GM21447 (cell line): ENCODE measurements at regions not wholly inside any gene's neighbourhood (a gene's known extent, or its start where the extent isn't known, plus 50 kb on each side); places are given as distances from the start of the nearest gene placed in this dataset.

Experiments used
- ATAC-seq: cut with Tn5 transposase; IDR thresholded peaks from one replicate; pipeline ENCODE4 v1.9.1; 2021; ENCODE audit not compliant: unreplicated experiment

DNA sequence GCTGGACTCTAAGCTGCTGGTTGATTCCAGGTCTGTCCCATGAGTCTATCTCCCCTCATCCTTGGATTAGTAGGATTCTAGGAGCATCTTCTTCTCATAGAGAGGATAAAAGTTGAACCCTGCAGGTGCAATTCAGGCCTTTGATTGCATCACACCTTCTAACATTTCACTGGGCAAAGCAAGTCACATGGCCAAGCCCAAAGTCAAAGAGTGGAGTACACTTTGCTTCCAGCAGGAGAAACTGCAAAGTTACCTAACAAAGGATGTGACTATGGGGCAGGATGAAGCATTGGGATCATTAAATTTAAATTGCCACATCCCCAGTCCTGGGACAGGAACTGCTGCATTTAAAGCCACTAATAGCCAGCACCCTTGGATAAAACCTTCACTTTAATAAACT is 51.0 kb upstream of the EGFLAM start:
- ATAC-seq: no peak

DNA sequence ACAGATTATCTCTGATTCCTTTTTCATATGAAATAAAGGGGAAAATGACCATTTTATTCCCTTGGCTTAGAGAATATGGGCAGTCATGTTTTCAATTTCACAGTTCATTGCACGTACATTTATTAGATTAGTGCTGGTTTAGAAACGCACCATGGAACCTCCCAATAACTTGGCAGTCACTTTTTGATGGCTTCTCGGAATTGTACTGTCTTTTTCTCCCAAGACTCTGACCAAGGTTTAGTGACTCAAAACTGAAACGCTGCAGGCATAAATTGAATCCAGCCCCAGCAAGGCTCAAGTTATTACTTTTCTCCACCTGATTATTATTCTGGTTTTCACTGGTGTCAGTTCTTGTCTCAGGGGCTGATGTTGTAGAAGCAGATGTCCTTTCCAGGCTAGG is 55.6 kb upstream of the EGFLAM start:
- ATAC-seq: no peak

DNA sequence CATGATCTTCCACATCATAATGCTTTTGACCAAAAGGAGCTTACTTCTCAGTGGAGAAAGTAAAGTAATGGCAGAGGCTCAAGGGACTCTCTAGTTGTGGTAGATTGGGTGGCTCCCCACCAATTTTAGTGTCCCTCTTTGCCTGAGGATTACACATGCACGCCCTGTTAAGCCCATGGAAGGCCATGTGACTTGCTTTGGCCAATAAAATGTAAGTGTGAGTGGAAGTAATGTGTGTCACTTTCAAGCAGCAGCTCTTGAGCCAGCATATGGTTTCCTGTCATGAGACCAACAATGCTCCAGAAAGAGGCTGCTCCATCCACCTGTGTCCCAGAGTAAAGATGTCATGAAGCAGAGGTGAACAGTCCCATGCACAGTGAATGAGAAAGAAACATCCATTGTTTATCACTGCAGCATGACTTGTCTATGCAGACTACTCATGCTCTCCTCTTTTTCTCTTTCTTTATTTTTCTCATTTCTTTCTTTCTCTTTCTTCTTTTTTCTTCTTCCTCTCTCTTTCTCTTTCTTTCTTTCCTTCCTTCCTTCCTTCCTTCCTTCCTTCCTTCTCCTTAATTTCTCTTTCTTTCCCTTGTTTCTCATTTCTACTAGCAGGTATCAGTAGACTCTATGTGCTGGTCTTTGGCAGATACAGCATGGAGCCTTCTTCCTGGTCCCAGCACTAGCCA is 57.3 kb upstream of the EGFLAM start:
- no peak for ATAC-seq

GRCh38 chr5:38197118-38197517 is 61.2 kb upstream of the EGFLAM start:
- no peak for ATAC-seq

GRCh38 chr5:38193015-38193581 is 65.3 kb upstream of the EGFLAM start:
- peak; percentile 69 for ATAC-seq

DNA sequence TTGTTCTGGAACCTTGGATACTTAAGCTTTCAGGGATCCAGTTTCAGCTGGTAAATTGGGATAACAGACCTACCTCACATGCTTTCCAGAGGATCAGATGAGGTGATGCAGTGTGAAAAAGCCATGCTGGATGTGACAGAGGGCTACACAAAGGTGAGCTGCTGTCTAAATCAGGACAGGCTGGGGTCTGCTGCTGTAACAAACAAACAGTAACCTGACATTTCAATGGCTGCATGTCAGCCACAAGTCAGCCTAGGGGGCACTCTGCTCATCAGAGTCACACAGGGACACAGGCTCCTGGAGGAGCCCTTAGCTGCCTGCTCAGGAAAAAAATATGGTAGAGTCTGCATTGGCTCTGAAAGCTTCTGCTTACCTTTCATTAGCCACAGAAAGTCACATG is 66.7 kb upstream of the EGFLAM start:
- ATAC-seq: no peak

DNA sequence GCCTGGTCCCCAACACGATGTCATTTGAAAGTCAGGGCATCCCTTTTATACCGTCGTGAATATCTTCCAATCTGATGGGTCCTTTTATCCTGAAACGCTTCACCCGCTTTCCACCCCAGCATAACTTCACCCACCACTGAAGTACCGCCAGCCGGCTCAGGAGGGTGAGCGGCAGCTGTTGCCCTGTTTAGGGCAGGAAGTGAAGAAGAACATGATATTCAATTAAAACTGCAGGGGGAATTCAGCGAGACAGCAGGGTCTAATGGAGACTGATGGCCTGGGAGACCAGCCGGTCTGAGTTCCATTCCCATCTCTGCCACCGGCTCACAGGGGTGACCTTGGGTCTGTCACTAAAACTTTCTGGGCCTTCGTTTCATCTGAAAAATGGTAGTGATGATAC is 68.2 kb upstream of the EGFLAM start:
- no peak for ATAC-seq

DNA sequence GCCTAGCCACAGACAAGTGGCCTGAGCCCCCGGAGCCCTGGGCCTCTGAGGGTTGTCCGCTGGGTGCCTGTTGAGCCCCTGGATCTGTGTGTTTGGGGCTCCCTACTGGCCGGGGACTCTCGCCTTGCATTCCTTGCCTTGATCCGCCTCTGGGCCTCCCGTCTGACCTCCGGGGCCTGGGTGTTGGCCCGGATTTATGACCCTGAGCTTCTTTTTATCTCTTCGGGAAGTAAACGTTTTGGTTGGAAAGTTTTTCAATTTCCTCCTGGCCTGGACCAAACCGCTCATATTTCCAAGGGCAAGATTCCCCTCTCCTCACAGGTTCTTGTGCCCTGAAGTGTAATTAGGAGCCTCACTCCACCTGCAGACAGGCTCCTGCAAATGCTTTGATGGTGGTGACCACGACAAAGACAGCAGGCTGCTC is 69.3 kb upstream of the EGFLAM start:
- no peak for ATAC-seq

- ATAC-seq: no peak
Observed at GRCh38 chr5:38188591-38188990, 69.8 kb upstream of the EGFLAM start.

DNA sequence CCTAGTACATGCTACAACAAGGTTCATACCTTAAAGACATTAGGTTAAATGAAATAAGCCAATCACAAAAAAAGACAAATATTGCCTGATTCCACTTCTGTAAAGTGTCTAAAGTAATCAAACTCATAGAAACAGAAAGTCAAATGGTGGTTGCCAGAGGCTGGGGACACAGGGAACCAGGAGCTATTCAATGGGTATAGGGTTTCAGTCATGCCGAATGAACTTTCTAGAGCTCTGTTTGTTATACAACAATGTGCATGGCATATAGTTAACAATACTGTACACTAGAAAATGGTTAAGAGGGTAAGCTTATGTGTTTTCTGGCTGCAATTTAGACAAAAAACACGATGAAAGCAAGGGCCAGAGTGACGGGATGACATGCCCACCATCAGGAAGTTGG is 70.8 kb upstream of the EGFLAM start:
- ATAC-seq: no peak

DNA sequence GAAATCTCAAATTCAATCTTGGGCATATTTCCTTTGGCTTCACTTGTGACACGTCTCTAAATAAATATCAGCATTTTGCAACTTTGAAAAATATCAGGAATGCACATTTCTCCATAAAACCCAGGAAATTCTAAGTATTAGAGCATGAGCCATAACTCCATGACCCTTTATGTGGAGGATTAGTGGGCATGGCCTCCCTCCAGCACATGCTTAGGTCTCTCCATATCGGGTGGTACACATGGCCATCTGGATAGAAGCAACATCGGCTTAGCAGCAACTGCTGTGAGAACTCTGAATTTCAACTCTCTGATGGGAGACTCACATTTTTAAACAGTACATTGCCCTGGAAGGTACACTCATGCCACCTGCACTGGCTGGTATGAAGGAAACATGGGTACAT is 73.7 kb upstream of the EGFLAM start:
- ATAC-seq: no peak

GRCh38 chr5:38182991-38183390 is 75.4 kb upstream of the EGFLAM start:
- ATAC-seq: no peak

DNA sequence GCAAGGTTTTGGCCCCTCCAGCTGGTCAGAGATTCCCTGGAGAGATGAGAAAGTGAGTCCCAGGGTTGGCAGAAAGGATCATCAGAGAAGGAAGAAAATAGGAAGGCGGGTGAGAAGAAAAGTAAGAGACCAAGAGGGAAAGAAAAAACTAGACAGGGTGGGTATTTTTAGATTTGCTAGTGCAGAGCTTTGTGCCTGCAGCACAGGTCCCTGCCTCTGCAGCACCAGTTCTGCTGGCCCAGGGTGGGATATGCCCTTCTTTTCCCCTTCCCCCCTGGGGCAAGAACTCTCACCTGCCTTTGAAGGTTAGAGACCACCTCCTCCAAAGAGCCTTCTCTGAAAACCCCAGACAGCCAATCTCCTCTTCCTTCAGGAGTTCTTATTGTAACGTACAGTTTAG is 90.3 kb upstream of the EGFLAM start:
- ATAC-seq: no peak

- ATAC-seq: no peak
Observed at GRCh38 chr5:38167562-38167996, 90.8 kb upstream of the EGFLAM start.

GRCh38 chr5:38166832-38167231 is 91.5 kb upstream of the EGFLAM start:
- ATAC-seq: no peak

GRCh38 chr5:38165435-38165834 is 92.9 kb upstream of the EGFLAM start:
- no peak for ATAC-seq

GRCh38 chr5:38164776-38165399 is 93.5 kb upstream of the EGFLAM start:
- ATAC-seq: no peak

- ATAC-seq: no peak
Observed at GRCh38 chr5:38163636-38164237, 94.6 kb upstream of the EGFLAM start.

- no peak for ATAC-seq
Observed at GRCh38 chr5:38162625-38163024, 95.7 kb upstream of the EGFLAM start.

DNA sequence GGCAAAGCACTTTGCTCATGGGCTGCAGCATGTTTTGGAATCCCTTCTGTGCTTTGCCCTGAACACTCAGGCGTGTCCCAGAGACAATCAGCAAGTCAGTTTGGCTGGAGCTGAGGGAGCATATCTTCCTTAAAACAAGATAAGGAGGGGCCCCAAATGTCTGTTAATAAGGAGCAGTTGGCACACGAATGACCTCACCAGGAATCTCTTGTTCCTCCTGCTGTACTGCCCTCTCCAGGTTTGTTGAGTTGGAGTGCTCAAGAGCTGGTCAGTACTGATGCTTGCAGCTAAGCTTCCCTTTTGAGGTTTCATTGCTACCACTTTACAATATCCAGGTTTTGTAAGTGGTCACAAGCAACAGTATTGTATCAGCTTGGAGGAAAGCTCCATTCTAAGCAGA is 101.3 kb upstream of the EGFLAM start:
- ATAC-seq: no peak

DNA sequence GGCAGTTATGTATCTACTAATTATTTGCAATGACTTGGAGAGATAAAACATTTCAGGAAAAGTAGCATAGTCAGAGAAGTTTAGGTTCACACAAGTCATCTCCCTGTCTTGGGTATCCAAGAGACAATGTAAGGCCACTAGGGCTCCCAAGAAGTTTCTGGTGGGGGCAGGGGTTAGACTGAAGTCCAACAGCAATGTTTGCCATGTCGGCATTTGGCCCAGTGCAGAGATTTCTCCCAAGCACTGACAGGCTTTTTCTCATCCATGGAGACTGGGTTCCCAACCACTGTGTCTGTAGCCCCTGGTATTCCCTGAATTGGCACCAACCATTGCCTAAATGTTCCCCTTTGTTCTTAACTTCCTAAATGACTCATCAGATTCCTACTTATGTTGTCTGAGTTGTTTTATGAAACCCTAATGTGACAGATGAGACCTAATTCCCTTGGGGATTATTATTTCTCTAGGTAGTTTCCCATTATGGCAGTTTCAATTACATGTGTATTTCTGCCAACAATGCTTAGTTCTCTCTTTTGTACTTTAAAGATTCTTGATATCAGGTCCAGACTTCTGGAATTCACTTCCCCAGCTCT is 103.6 kb upstream of the EGFLAM start:
- ATAC-seq: no peak

- ATAC-seq: no peak
Observed at GRCh38 chr5:38151878-38152277, 106.5 kb upstream of the EGFLAM start.
